NCI-H2227 treated with DMSO at 0.1 percent for 48 hours (cell line): ENCODE measurements at regions not wholly inside any gene's neighbourhood (a gene's known extent, or its start where the extent isn't known, plus 50 kb on each side); places are given as distances from the start of the nearest gene placed in this dataset.
"Not testable (repeated sequence)": the region's sequence is repeated elsewhere in the genome, so short reads cannot be mapped to it uniquely, and the experiment has no call there.

ENCODE experiments used
- DNase-seq: peaks from one replicate; lab custom pipeline; 2025; lab: John Stamatoyannopoulos, UW

DNA sequence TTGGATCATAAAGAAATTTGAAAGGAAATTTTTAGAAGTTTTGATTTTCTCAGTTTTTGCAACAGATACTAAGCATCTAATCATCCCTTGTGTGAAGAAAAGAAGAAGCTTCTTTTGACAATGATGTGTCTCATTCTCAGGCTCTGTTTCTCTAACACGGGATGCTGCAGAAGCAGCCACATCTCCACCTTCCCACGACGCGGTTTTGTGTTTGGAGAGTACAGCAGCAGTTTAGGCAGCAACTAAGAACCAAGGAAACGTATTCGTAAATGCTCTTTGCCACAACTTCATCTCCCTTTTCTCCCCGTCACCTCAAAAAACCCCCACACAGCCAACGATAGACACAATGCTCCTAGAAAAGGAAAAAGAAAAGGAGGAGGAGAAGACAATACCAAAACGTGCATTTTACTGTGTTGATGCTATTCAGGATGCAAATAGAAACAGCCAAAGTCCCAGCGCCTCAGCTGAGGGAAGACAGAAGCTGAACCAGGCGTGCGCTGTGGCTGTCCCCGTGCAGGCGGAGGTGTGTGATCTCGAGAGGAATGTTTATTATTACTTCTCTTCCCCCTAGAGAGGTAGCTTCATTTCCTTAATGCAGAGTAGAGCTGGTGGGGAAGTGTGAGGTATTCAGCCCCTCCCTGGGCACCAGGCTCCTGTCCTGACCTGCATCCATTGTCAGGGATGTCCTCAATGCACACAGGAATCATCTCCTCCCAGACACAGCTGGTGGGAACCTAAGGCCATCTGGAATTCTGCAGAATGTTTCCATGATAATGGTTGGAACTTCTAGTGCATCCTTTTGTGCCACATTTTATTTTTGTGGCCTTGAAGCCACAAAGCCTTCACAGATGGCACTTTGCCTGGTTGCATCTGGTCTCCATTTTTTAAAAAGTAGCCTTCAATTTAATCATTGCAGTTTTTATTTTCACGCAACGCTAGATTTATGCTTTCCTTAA is 174.6 kb upstream of the KLF6 start:
- no peak for DNase-seq

GRCh38 chr10:3958472-3958996 is 173.5 kb upstream of the KLF6 start:
- DNase-seq = no peak

DNA sequence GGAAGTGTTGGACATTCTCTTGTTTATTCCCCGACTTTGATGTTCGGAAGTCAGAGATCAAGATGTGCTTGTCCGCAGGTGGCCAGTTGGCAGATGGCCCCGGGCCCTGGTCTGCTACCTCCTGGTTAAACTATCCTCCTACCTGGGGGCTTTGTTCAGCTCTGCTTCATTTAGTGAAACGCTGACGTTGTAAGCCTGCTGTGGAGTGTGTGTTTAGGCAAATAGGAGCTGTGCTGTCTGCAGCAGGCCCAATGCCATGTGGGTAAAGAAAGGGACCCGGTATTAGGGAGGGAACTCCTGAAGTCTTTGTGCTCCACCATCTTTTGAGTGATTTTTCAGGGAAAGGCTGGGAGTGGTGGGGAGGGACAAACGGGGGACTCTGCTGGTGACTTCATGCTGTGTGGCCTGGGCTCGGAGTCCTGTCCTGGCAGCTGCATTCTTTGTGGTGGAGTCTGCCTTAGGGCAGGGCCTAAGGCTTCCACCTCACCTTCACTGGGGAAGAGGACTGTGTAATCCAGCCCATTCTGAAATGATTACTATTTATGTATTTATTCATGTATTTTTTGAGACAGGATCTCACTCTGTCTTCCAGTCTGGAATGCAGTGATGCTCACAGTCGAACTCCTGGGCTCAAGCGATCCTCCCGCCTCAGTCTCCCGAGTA is 171.1 kb upstream of the KLF6 start:
- no peak for DNase-seq

DNA sequence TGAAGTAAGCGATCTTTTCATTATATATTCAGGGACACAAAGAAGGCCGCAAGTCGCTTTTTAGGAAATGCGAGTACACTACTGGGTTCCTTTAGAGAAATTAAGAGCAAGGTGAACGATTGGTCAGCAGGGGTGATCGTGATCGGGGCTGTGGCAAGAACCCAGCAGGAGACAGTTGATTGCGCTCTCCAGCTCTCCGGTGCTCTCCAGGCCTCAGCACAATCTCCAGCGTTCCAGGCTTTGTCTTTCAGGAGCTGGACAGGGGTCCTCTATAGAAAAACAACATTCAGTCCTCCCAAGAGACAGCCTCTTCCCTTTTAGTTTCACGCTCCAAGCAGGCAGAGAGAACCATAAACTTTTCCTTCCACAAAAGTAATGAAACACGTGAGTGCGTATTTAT is 170.5 kb upstream of the KLF6 start:
- DNase-seq = peak; percentile 3

- peak; percentile 3 for DNase-seq
Measured at GRCh38 chr10:3954615-3955014, 169.6 kb upstream of the KLF6 start.

DNA sequence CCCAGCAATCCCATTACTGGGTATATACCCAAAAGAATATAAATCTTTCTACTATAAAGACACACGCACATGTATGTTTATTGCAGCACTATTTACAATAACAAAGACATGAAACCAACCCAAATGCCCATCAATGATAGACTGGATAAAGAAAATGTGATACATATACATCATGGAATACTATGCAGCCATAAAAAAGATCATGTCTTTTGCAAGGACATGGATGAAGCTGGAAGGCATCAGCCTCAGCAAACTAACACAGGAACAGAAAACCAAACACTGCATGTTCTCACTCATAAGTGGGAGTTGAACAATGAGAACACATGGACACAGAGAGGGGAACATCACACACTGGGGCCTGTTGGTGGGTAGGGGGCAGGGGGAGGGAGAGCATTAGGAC is 169.0 kb upstream of the KLF6 start:
- not testable (repeated sequence) for DNase-seq

GRCh38 chr10:3951993-3952392 is 167.0 kb upstream of the KLF6 start:
- no peak for DNase-seq

DNA sequence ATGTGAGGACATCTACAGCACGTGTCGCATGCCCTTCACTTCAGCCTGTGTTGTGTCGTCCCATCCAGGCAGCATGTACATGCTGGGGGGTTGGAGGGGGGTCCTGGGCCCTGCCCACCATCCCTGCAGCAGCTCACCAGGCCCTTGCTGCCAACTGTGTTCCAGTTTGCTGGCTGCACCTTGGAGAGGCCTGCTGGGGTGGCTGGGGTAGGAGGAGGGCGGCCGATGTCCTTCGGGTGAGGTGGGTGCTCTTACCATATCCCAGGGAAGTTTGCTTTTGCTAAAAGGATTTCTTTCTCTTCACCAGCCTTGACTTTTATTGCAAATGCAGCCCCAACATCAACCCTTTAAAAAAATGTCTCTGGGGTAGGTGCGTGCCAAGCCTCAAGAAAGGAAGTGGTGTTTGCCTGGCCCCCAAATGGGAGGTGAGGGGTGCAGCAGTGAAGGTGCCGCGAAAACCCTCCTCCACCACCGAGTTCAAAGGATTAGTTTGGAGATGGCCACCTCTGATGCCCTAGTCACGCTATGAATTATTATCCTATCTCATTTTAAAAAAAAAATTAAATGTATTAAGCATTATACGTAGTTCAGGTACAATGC is 165.8 kb upstream of the KLF6 start:
- DNase-seq = no peak

DNA sequence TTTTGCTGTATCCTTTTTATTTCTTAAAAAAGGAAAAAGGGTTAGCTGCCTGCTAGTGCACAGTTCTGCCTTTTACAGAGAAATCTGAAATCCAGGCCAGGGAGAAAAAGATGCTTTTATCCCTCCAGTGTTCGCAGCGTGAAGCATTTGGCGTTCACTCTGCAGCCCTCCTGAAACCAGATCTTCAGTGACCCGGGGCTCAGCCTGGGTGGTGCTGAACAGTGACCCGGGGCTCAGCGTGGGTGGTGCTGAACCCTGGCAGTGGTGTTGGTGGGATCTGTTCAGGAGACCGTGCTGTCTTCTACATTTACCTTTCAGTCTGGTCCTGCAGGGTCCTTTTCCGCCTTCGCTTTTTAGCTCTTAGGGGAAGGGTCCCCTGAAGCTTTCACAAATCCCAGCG is 164.7 kb upstream of the KLF6 start:
- no peak for DNase-seq

- no peak for DNase-seq
Measured at GRCh38 chr10:3948843-3949242, 163.8 kb upstream of the KLF6 start.

DNA sequence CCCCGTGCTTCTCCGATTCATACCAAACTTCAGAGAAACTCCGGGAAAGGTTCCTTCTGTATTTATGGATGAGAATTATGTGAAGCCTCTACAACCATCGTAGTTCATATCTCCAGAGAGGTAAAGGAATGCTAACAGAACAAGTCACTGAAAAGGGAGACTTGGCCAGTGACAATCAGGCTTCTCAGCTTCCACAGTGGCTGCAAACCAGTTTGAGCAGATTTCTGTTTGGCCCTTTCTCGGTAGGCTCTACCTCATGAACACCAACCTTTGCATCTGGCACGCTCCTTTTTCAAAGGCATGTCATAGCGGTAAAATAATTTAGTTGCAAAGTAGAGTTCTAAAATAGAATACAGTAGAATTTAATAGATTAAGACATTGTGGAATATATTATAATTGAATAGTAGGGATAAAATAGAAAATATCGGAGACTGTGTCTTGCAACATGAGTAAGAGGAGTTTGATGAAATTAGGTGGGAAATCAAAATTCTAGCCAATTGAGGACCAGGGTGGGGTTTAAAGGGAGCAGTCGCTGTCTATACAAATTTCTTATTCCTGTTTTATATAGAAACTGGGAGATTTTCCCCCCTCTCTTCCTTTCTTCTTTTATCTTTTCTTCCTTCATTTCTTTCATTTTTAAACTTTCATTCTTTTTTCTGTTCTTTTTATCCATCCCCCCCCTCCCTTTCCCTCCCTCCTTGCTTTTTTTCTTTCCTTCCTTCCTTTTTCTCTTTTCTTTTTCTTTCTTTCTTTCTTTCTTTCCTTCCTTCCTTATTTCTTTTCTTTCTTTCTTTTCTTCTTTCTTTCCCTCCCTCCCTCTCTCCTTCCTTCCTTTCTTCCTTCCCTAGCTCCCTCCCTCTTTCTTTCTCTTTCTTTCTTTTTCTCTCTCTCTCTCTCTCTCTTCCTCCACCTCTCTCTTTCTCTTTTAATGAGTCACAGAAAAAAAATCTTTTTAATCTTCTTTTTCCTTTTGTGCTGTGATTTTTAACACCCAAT is 161.5 kb upstream of the KLF6 start:
- no peak for DNase-seq

DNA sequence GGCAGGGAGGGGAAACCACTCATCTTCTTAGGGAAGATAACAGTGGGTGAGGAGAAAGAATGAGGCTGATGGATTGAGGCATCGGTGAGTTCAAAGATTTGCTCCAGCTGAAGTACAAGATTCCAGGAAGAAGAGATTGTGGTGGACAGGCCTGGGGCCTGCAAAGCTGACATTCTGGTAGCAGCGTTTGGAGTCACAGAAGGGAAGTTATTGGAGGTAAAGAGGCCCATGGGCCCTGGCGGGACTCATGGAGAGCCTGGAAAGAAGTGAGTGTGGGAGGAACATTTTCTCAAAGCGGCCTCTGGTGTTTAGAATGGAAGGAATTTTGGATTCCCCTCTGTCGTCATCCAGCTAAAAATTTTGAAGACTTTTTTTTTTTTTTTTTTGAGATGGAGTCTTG is 160.0 kb upstream of the KLF6 start:
- no peak for DNase-seq

- no peak for DNase-seq
Measured at GRCh38 chr10:3944591-3944990, 159.6 kb upstream of the KLF6 start.

DNA sequence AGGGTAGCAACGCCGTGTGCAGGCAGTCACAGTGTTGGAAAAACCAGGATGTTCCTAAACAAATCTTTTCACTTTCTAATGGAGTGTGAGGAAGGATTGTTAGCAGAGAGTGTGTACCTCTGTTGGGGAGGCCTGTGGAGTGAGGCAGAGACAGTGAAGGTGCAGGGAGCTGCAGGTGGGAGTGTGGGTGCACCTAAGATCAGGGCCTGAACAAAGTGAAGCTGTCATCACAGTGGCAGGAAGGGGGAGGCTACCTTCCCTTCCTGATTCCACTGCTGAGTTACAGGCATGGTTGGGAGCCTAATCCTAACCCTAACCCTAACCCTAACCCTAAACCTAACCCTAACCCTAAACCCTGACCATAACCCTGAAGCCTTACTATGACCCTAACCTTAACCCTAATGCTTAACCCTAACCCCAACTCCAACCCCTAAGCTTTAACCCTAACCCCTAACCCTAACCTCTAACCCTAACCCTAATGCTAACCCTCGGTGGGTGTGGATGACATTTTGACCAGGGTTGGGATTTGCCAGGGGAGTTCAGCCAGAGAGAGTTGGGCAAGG is 158.8 kb upstream of the KLF6 start:
- DNase-seq = no peak

DNA sequence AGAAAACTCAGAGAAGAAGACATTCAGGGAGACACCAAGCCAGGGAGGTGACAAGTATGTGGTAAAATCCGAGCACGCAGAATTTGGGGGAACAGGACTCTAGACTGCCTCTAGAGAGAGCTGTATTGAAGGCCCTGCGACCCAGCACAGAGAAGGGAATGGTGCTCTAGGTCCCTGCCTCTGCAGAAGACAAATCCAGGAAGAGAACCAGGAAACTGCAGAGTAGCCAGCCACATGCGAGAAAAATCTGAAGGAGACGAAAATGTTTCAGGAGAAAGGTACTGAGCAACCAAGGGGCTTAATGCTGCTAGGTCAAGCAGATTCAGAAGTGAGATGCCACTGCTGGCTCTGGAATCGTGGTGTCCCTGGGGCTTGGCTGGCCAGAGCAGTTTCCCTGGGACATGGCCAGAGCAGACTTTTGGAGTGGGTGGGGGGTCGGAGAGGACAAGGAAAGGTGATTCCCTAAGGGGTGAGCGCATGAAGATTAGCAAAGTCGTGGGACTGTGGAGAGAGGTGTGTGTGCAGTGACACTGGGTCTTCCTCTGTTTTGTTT is 158.0 kb upstream of the KLF6 start:
- no peak for DNase-seq

DNA sequence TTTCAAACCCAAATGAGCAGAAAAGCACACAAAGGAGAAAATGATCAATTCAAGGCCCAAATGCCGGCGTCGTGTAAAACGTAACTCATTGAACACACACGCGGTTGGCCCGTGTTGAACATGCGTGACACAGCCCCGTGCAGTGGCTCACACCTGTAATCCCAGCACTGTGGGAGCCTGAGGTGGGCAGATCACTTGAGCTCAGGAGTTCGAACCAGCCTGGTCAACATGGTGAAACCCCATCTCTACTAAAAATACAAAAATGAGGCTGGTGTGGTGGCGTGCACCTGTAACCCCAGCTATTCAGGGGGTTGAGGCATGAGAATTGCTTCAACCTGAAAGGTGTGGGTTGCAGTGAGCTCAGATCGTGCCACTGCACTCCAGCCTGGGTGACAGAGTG is 156.7 kb upstream of the KLF6 start:
- DNase-seq = no peak

DNA sequence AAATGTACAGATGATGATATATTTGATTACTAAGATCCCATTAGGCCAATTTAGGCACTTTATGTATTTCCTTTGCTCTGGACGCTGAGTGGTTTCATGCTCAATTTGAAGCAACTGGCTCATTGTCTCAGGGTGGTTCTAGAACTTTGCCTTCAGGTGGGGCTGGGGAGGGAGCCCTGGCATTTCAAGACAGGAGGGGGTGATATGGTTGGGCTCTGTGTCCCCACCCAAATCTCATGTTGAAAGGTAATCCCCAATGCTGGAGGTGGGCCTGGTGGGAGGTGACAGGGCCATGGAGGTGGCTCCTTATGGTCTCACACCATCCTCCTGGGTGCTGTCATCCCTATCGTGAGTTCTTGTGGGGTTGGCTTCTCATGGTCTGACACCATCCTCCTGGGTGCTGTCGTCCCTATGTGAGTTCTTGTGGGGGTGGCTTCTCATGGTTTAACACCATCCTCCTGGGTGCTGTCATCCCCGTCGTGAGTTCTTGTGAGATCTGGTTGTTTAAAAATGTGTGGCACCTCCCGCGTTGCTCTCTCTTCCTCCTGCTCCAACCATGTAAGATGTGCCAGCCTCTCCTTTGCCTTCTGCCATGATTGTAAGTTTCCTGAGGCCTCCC is 151.5 kb upstream of the KLF6 start:
- DNase-seq = no peak

DNA sequence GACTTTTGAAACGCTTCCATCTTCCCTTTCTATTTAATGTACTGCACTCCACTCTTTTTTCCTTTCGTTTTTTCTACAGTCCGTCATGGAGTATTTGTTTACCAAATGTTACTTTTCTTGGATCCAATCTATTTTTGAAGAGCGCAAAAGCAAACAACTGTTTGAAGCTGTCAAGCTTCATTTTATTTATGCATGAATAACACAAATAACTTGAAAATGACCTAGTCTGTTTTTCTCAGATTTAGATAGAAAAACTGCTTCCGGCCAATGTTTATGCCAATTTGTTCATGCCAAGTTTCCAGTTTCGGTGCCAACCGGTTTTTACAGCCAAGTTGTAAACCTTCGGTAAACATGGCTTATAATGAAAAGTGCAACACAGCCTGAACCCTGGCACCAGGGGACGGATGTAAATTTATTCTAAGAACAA is 150.9 kb upstream of the KLF6 start:
- peak; percentile 3 for DNase-seq

GRCh38 chr10:3935141-3935540 is 150.1 kb upstream of the KLF6 start:
- DNase-seq = no peak

GRCh38 chr10:3933733-3934132 is 148.7 kb upstream of the KLF6 start:
- no peak for DNase-seq
